ENCODE measurements at regions not wholly inside any gene's neighbourhood (a gene's known extent, or its start where the extent isn't known, plus 50 kb on each side); places are given as distances from the start of the nearest gene placed in this dataset.

DNA sequence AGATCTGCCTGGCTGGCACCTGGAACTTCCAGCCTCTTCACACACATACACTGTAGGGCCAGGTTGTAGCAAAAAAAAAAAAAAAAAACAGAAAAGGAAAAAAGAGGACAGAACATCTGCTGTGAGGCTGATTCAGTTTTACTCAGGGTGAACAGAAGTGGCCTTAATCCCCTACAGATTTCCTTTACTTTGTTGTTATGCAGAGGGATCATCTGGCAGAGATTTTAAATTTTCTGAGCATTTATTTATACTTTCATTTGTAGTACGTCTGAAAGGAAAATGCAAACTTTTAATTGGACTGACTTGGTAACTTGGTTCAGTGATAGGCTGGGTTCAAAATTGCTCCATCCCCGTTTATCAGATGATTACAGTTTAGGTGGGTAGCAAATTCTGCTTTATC is 50.8 kb upstream of the PRICKLE1 start:
- DNase-seq (ENCODE audit: low read depth): no peak
- TF ChIP-seq, protein P1, sequence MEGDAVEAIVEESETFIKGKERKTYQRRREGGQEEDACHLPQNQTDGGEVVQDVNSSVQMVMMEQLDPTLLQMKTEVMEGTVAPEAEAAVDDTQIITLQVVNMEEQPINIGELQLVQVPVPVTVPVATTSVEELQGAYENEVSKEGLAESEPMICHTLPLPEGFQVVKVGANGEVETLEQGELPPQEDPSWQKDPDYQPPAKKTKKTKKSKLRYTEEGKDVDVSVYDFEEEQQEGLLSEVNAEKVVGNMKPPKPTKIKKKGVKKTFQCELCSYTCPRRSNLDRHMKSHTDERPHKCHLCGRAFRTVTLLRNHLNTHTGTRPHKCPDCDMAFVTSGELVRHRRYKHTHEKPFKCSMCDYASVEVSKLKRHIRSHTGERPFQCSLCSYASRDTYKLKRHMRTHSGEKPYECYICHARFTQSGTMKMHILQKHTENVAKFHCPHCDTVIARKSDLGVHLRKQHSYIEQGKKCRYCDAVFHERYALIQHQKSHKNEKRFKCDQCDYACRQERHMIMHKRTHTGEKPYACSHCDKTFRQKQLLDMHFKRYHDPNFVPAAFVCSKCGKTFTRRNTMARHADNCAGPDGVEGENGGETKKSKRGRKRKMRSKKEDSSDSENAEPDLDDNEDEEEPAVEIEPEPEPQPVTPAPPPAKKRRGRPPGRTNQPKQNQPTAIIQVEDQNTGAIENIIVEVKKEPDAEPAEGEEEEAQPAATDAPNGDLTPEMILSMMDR (IDR thresholded peaks at IDR 0.05; ENCODE audit: low read depth, low read length, missing control alignments): no peak
- no peak overlapping the region for H3K4me3 ChIP-seq (ENCODE audit: low read depth, low read length)

DNA sequence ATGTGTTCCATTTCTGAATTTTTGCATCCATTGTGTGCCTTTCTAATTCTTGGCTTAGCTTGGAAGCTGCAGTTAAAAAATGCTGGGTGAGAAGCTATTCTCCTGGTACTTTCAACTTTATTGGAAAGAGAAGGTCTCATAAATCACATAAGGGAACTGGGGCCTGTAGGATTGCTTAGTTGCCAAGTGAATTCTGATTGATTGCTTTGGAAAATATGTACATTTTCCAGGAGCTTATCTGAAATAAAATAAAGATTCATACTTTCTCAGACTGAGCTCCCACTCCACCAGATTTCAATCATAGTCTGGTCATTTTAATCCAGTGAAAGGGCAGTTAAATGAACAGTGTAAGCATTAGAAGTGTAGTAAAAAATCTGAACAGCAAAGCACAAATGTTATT is 50.0 kb upstream of the PRICKLE1 start:
- TF ChIP-seq, protein P1 (IDR thresholded peaks at IDR 0.05; ENCODE audit: low read depth, low read length, missing control alignments): no peak
- H3K4me3 ChIP-seq (ENCODE audit: low read depth, low read length): no peak overlapping the region
- DNase-seq (ENCODE audit: low read depth): no peak
